Smooth muscle cell (in vitro differentiated cells): ENCODE measurements at regions not wholly inside any gene's neighbourhood (a gene's known extent, or its start where the extent isn't known, plus 50 kb on each side); places are given as distances from the start of the nearest gene placed in this dataset.

Source experiments
- DNase-seq: peaks from one replicate; lab custom pipeline; 2025; ENCODE audit not compliant: unreplicated experiment; lab: John Stamatoyannopoulos, UW
- H2AFZ ChIP-seq: fragments of 200-600 bp; sonication (generic); 2 replicates; pipeline ENCODE4 v1.6.0; 2016; ENCODE audit warnings: antibody characterized with exemption, low read depth, mild to moderate bottlenecking
- H3F3A ChIP-seq: fragments of 200-600 bp; sonication (generic); 2 replicates; pipeline ENCODE4 v1.6.0; 2017; ENCODE audit warnings: antibody characterized with exemption, low read depth
- H3K27ac ChIP-seq: fragments of 200-600 bp; sonication (generic); 2 replicates; pipeline ENCODE4 v1.5.1; 2016; ENCODE audit warnings: low read depth, mild to moderate bottlenecking
- H3K27me3 ChIP-seq: fragments of 200-600 bp; sonication (generic); 2 replicates; pipeline ENCODE4 v1.6.1; 2016; ENCODE audit warnings: low read depth, mild to moderate bottlenecking
- H3K36me3 ChIP-seq: fragments of 200-600 bp; sonication (generic); 2 replicates; pipeline ENCODE4 v1.5.1; 2016; ENCODE audit warnings: low read depth
- H3K4me1 ChIP-seq: fragments of 200-600 bp; sonication (generic); 2 replicates; pipeline ENCODE4 v1.5.1; 2016; ENCODE audit warnings: low read depth
- H3K4me2 ChIP-seq: fragments of 200-600 bp; sonication (generic); 2 replicates; pipeline ENCODE4 v1.6.0; 2016; ENCODE audit warnings: mild to moderate bottlenecking
- H3K4me3 ChIP-seq: fragments of 200-600 bp; sonication (generic); 2 replicates; pipeline ENCODE4 v1.5.1; 2016; ENCODE audit warnings: mild to moderate bottlenecking
- H3K79me2 ChIP-seq: fragments of 200-600 bp; sonication (generic); 2 replicates; pipeline ENCODE4 v1.6.0; 2016; ENCODE audit warnings: low read depth, mild to moderate bottlenecking
- H3K9ac ChIP-seq: fragments of 200-600 bp; sonication (generic); 2 replicates; pipeline ENCODE4 v1.6.0; 2016; ENCODE audit warnings: low read depth
- H3K9me3 ChIP-seq: fragments of 200-600 bp; sonication (generic); replicated peaks from 2 replicates; pipeline ENCODE4 v1.5.1; 2016; ENCODE audit warnings: low read depth
- H4K20me1 ChIP-seq: fragments of 200-600 bp; sonication (generic); 2 replicates; pipeline ENCODE4 v1.6.0; 2016; ENCODE audit warnings: low read depth
- WGBS: methylation state at CpG from one replicate; pipeline ENCODE4 v1.1.7; 2016; ENCODE audit warnings: low lambda C conversion rate; 5-methylcytosine and 5-hydroxymethylcytosine counted together
- TF ChIP-seq, protein P1 (sequence below): fragments of 200-600 bp; sonication (generic); IDR thresholded peaks from 2 replicates; pipeline ENCODE4 v1.5.1; 2017; ENCODE audit warnings: borderline replicate concordance, mild to moderate bottlenecking, antibody characterized with exemption; ENCODE audit not compliant: insufficient read depth, poor library complexity, severe bottlenecking

DNA sequence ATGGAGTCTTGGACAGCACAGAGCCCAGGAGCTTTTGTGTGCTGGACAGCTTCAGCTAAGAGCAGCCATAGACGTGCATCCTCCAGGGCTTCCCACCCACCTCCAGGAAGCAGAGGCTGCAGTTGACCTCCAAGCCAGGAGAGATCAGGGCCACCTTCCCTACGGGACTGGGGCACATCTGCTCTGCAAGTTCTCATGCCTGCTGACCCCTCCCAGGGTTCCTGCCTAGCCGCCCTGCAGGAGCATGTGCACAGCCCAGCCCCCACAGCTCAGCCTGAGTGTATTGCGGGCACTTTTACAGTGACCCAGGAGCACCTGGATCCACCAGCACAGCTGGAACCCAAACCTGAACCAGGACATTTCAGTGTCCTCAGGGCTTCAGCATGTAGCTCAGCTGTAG lies 915.2 kb downstream of the RPS29 start:
- Histone ChIP-seq H3K27ac (no peak overlapping the region), H3K9me3 (no peaks in the 10 kb centered on the region), H3K9ac (no peak overlapping the region), H3K27me3 (no peaks in the 10 kb centered on the region), H4K20me1 (no peaks in the 10 kb centered on the region), H3K4me3 (no peak overlapping the region), H2AFZ (no peak overlapping the region), H3K4me1 (no peaks in the 10 kb centered on the region), H3K79me2 (no peaks in the 10 kb centered on the region), H3K36me3 (no peaks in the 10 kb centered on the region), H3K4me2 (no peak overlapping the region), H3F3A (peaks cover under 1% of the 10 kb centered on the region)
- DNase-seq = no peak
- TF ChIP-seq, protein P1, sequence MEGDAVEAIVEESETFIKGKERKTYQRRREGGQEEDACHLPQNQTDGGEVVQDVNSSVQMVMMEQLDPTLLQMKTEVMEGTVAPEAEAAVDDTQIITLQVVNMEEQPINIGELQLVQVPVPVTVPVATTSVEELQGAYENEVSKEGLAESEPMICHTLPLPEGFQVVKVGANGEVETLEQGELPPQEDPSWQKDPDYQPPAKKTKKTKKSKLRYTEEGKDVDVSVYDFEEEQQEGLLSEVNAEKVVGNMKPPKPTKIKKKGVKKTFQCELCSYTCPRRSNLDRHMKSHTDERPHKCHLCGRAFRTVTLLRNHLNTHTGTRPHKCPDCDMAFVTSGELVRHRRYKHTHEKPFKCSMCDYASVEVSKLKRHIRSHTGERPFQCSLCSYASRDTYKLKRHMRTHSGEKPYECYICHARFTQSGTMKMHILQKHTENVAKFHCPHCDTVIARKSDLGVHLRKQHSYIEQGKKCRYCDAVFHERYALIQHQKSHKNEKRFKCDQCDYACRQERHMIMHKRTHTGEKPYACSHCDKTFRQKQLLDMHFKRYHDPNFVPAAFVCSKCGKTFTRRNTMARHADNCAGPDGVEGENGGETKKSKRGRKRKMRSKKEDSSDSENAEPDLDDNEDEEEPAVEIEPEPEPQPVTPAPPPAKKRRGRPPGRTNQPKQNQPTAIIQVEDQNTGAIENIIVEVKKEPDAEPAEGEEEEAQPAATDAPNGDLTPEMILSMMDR = no peak
- 98% methylated on average over 4 of the region's 4 CpGs for WGBS

- H4K20me1 ChIP-seq = no peaks in the 10 kb centered on the region
- peak overlapping the region; percentile 85 for H3K27ac ChIP-seq
- H3K9ac ChIP-seq = no peak overlapping the region
- H3K4me1 ChIP-seq = peaks cover 5% of the 10 kb centered on the region
- H3K79me2 ChIP-seq = no peaks in the 10 kb centered on the region
- 48% methylated on average over 3 of the region's 3 CpGs for WGBS
- TF ChIP-seq, protein P1 = no peak
- peak overlapping the region; percentile 76 for H2AFZ ChIP-seq
- H3K4me3 ChIP-seq = no peak overlapping the region
- no peaks in the 10 kb centered on the region for H3K36me3 ChIP-seq
- no peaks in the 10 kb centered on the region for H3K27me3 ChIP-seq
- DNase-seq = no peak
- peaks cover 4% of the 10 kb centered on the region for H3K9me3 ChIP-seq
- peak overlapping the region; percentile 78 for H3K4me2 ChIP-seq
- peaks cover 5% of the 10 kb centered on the region for H3F3A ChIP-seq
These were observed 920.9 kb downstream of the RPS29 start for GRCh38 chr14:48665077-48665784.

GRCh38 chr14:48643241-48643640 lies 942.9 kb downstream of the RPS29 start:
- Histone ChIP-seq H4K20me1 (no peaks in the 10 kb centered on the region), H3K4me1 (no peaks in the 10 kb centered on the region), H3K4me2 (no peak overlapping the region), H3F3A (no peaks in the 10 kb centered on the region), H3K9ac (no peak overlapping the region), H3K79me2 (no peaks in the 10 kb centered on the region), H3K27ac (no peak overlapping the region), H3K27me3 (no peaks in the 10 kb centered on the region), H3K4me3 (no peak overlapping the region), H3K36me3 (no peaks in the 10 kb centered on the region), H3K9me3 (peaks cover 3% of the 10 kb centered on the region), H2AFZ (no peak overlapping the region)
- 79% methylated on average over 1 of the region's 1 CpG for WGBS
- TF ChIP-seq, protein P1 = no peak
- DNase-seq = no peak

DNA sequence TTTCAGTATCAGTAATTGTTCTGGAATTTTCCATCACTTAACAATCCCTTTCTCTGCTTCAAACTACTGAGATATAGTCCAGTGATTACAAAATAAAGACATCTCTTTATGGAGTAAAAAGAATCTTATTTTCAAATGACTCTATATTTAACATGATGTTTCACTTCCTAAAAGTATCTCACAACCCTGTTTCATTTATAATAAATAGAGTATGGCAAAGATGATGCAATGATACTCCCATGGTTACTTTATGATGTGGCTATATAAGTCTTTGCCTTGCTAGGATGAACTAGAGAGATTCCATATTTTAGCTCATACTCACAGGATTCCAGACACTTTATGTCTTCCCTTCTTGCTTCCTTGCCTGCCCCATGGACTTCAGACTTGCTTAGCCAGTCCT lies 953.5 kb upstream of the MDGA2 start:
- Histone ChIP-seq H3K4me2 (no peak overlapping the region), H3K4me1 (no peaks in the 10 kb centered on the region), H3K79me2 (no peaks in the 10 kb centered on the region)

More for the DNA sequence above, 953.5 kb upstream of the MDGA2 start:
- Histone ChIP-seq H3K9me3 (no peaks in the 10 kb centered on the region), H3K9ac (no peak overlapping the region), H3K27me3 (no peaks in the 10 kb centered on the region), H2AFZ (peak overlapping the region; percentile 60), H3K27ac (no peak overlapping the region), H3K4me3 (no peak overlapping the region), H4K20me1 (no peaks in the 10 kb centered on the region), H3K36me3 (no peaks in the 10 kb centered on the region), H3F3A (no peaks in the 10 kb centered on the region)
- TF ChIP-seq, protein P1 = no peak
- DNase-seq = no peak
